Hepatocyte (in vitro differentiated cells): ENCODE measurements at regions not wholly inside any gene's neighbourhood (a gene's known extent, or its start where the extent isn't known, plus 50 kb on each side); places are given as distances from the start of the nearest gene placed in this dataset.

ENCODE experiments used
- DNase-seq: peaks from one replicate; pipeline ENCODE4 v3.0.0-alpha.2; 2016; ENCODE audit warnings: low spot score
- H2AFZ ChIP-seq: fragments of 200-600 bp; sonication (generic); 2 replicates; pipeline ENCODE4 v1.6.0; 2016; ENCODE audit warnings: antibody characterized with exemption, mild to moderate bottlenecking
- H3K27ac ChIP-seq: fragments of 200-600 bp; sonication (generic); 2 replicates; pipeline ENCODE4 v1.5.1; 2016; ENCODE audit warnings: mild to moderate bottlenecking
- H3K27me3 ChIP-seq: fragments of 200-600 bp; sonication (generic); 2 replicates; pipeline ENCODE4 v1.6.1; 2016
- H3K36me3 ChIP-seq: fragments of 200-600 bp; sonication (generic); replicated peaks from 2 replicates; pipeline ENCODE4 v1.5.1; 2016; ENCODE audit warnings: low read depth; ENCODE audit not compliant: insufficient read depth
- H3K4me1 ChIP-seq: fragments of 200-600 bp; sonication (generic); 2 replicates; pipeline ENCODE4 v1.5.1; 2016; ENCODE audit warnings: mild to moderate bottlenecking, moderate library complexity; ENCODE audit not compliant: insufficient read depth
- H3K4me2 ChIP-seq: fragments of 200-600 bp; sonication (generic); 2 replicates; pipeline ENCODE4 v1.6.0; 2016
- H3K4me3 ChIP-seq: fragments of 200-600 bp; sonication (generic); 2 replicates; pipeline ENCODE4 v1.5.1; 2016; ENCODE audit warnings: mild to moderate bottlenecking
- H3K79me2 ChIP-seq: fragments of 200-600 bp; sonication (generic); 2 replicates; pipeline ENCODE4 v1.6.0; 2017; ENCODE audit warnings: mild to moderate bottlenecking
- H3K9me2 ChIP-seq: fragments of 200-600 bp; sonication (generic); replicated peaks from 2 replicates; pipeline ENCODE4 v1.6.0; 2017; ENCODE audit warnings: mild to moderate bottlenecking; ENCODE audit not compliant: insufficient read depth
- H3K9me3 ChIP-seq: fragments of 200-600 bp; sonication (generic); 2 replicates; pipeline ENCODE4 v1.5.1; 2016; ENCODE audit warnings: low read depth, mild to moderate bottlenecking
- H4K20me1 ChIP-seq: fragments of 200-600 bp; sonication (generic); 2 replicates; pipeline ENCODE4 v1.6.0; 2016; ENCODE audit warnings: mild to moderate bottlenecking; ENCODE audit not compliant: insufficient read depth, poor library complexity, severe bottlenecking
- CTCF ChIP-seq: fragments of 200-600 bp; sonication (generic); IDR thresholded peaks from 2 replicates; pipeline ENCODE4 v1.5.1; 2016; ENCODE audit warnings: antibody characterized with exemption, mild to moderate bottlenecking; ENCODE audit not compliant: poor library complexity
- EZH2 ChIP-seq: fragments of 200-600 bp; sonication (generic); IDR thresholded peaks from 2 replicates; pipeline ENCODE4 v1.6.1; 2016; ENCODE audit warnings: antibody characterized with exemption, mild to moderate bottlenecking, borderline replicate concordance
- EZH2phosphoT487 ChIP-seq: fragments of 200-600 bp; sonication (generic); IDR thresholded peaks from one replicate; pipeline ENCODE4 v1.6.1; 2018; ENCODE audit warnings: antibody characterized with exemption, mild to moderate bottlenecking, low read depth, moderate library complexity; ENCODE audit not compliant: unreplicated experiment, severe bottlenecking
- WGBS: methylation state at CpG from one replicate; pipeline ENCODE4 v1.1.6; 2016; ENCODE audit warnings: low lambda C conversion rate; ENCODE audit errors: missing lambda C conversion rate; 5-methylcytosine and 5-hydroxymethylcytosine counted together

GRCh38 chr21:16563116-16563515, 833.3 kb downstream of the USP25 start:
- Histone ChIP-seq H3K36me3 (no peaks in the 10 kb centered on the region), H2AFZ (no peak overlapping the region), H3K9me3 (no peaks in the 10 kb centered on the region), H4K20me1 (no peaks in the 10 kb centered on the region), H3K4me3 (no peak overlapping the region), H3K27ac (no peak overlapping the region), H3K79me2 (no peaks in the 10 kb centered on the region), H3K4me1 (no peaks in the 10 kb centered on the region), H3K27me3 (no peaks in the 10 kb centered on the region), H3K4me2 (no peak overlapping the region), H3K9me2 (no peaks in the 10 kb centered on the region)
- 78% methylated on average over 7 of the region's 7 CpGs for WGBS
- no peak for DNase-seq
- TF ChIP-seq EZH2phosphoT487 (no peak), EZH2 (no peak), CTCF (no peak)

DNA sequence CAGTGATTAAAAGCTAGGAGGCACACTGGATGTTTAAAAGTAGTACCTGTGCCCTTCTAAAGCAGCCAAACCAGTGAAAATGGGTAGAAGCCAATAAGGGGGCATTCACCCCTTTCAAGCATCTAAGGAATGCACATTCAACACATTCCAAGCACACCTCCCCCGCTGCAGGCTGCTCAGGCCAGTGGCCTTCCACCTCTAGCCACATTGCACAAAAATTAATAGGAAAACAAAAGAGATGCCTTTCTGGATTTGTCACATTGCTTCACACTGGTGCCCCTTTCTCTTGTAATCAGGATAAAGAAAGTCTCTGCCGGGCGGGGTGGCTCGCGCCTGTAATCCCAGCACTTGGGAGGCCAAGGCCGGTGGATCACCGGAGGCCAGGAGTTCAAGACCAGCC, 834.0 kb downstream of the USP25 start:
- 84% methylated on average over 7 of the region's 7 CpGs for WGBS
- H3K4me1 ChIP-seq = no peaks in the 10 kb centered on the region
- no peak overlapping the region for H2AFZ ChIP-seq
- no peak for DNase-seq
- H3K9me3 ChIP-seq = no peaks in the 10 kb centered on the region
- H3K4me2 ChIP-seq = no peak overlapping the region
- no peaks in the 10 kb centered on the region for H3K27me3 ChIP-seq
- no peaks in the 10 kb centered on the region for H3K79me2 ChIP-seq
- H3K36me3 ChIP-seq = no peaks in the 10 kb centered on the region
- H3K4me3 ChIP-seq = no peak overlapping the region
- no peaks in the 10 kb centered on the region for H3K9me2 ChIP-seq
- no peak overlapping the region for H3K27ac ChIP-seq
- TF ChIP-seq CTCF (no peak), EZH2 (no peak), EZH2phosphoT487 (no peak)
- H4K20me1 ChIP-seq = no peaks in the 10 kb centered on the region

- H3K27me3 ChIP-seq = no peaks in the 10 kb centered on the region
- H3K9me3 ChIP-seq = no peaks in the 10 kb centered on the region
- H3K4me3 ChIP-seq = no peak overlapping the region
- WGBS = 86% methylated on average over 1 of the region's 1 CpG
- H3K4me2 ChIP-seq = no peak overlapping the region
- DNase-seq = no peak
- H3K4me1 ChIP-seq = no peaks in the 10 kb centered on the region
- H4K20me1 ChIP-seq = no peaks in the 10 kb centered on the region
- no peaks in the 10 kb centered on the region for H3K36me3 ChIP-seq
- TF ChIP-seq EZH2 (no peak), CTCF (no peak), EZH2phosphoT487 (no peak)
- no peaks in the 10 kb centered on the region for H3K9me2 ChIP-seq
- H3K79me2 ChIP-seq = no peaks in the 10 kb centered on the region
- H2AFZ ChIP-seq = no peak overlapping the region
- H3K27ac ChIP-seq = no peak overlapping the region
These were observed 838.5 kb downstream of the USP25 start for GRCh38 chr21:16568244-16568643.

GRCh38 chr21:16568661-16569060, 838.9 kb downstream of the USP25 start:
- no peak overlapping the region for H3K4me2 ChIP-seq
- H3K27ac ChIP-seq = no peak overlapping the region
- H3K4me3 ChIP-seq = no peak overlapping the region
- H3K9me3 ChIP-seq = no peaks in the 10 kb centered on the region
- H3K4me1 ChIP-seq = no peaks in the 10 kb centered on the region
- DNase-seq = no peak
- no peaks in the 10 kb centered on the region for H4K20me1 ChIP-seq
- H3K27me3 ChIP-seq = no peaks in the 10 kb centered on the region
- no peak for TF ChIP-seq EZH2
- no peak for TF ChIP-seq CTCF
- TF ChIP-seq EZH2phosphoT487 = no peak
- no peak overlapping the region for H2AFZ ChIP-seq
- no peaks in the 10 kb centered on the region for H3K9me2 ChIP-seq
- no peaks in the 10 kb centered on the region for H3K36me3 ChIP-seq
- no peaks in the 10 kb centered on the region for H3K79me2 ChIP-seq
- 79% methylated on average over 2 of the region's 2 CpGs for WGBS
